Tibial artery (tissue), 4 donors: ENCODE measurements at regions not wholly inside any gene's neighbourhood (a gene's known extent, or its start where the extent isn't known, plus 50 kb on each side); places are given as distances from the start of the nearest gene placed in this dataset.
A peak's percentile ranks its signal among the peaks of the same experiment; 100 is the strongest.

Source experiments
- DNase-seq, 2 donors: peaks; one replicate each; pipeline ENCODE4 v3.0.0-alpha.2; 2019
- H3K27ac ChIP-seq, 2 donors: fragments of 200-600 bp; sonication (generic) in 1 of 2; 1 replicate in 1 of 2; 2 replicates in 1 of 2; pipeline ENCODE4 v1.5.1; 2018 to 2019; ENCODE audit warnings: mild to moderate bottlenecking in 1 of 2
- H3K27me3 ChIP-seq, 2 donors: fragments of 200-600 bp; sonication (generic) in 1 of 2; one replicate each; pipeline versions ENCODE4 v1.5.1 to v1.6.0; 2016 to 2019
- H3K36me3 ChIP-seq, 3 donors: fragments of 200-600 bp; sonication (generic) in 2 of 3; one replicate each; pipeline ENCODE4 v1.5.1; 2016 to 2019; ENCODE audit warnings: mild to moderate bottlenecking in 2 of 3
- H3K4me1 ChIP-seq, 4 donors: fragments of 200-600 bp; sonication (generic) in 2 of 4; 1 replicate in 3 of 4; 2 replicates in 1 of 4; pipeline ENCODE4 v1.5.1; 2016 to 2019
- H3K4me3 ChIP-seq, 2 donors: fragments of 200-600 bp; sonication (generic) in 1 of 2; 1 replicate in 1 of 2; 2 replicates in 1 of 2; pipeline ENCODE4 v1.5.1; 2018 to 2019; ENCODE audit warnings: mild to moderate bottlenecking in 2 of 2
- H3K9me3 ChIP-seq, 3 donors: fragments of 200-600 bp; sonication (generic) in 1 of 3; one replicate each; pipeline ENCODE4 v1.5.1; 2016 to 2019
- intact Hi-C: fragments of 100-400 bp; cut with DNase I; formaldehyde crosslinking; loops from one replicate; pipeline ENCODE4 v1.15.0; 2023; ENCODE audit warnings: low total_unique reads
- TF ChIP-seq, protein P1 (sequence below), 2 experiments: fragments of 200-600 bp in 1 of 2; fragments of 450-650 bp in 1 of 2; IDR thresholded peaks; one replicate each; pipeline ENCODE4 v1.5.1; 2017 to 2019; ENCODE audit warnings: antibody characterized with exemption in 2 of 2, mild to moderate bottlenecking in 1 of 2, moderate library complexity in 1 of 2

GRCh38 chr10:78910021-78910420 is 158.7 kb upstream of the ZMIZ1 start:
- Histone ChIP-seq H3K27ac (no peak overlapping the region), H3K4me3 (no peak overlapping the region), H3K4me1 (no peaks in the 10 kb centered on the region), H3K9me3 (no peaks in the 10 kb centered on the region), H3K27me3 (no peaks in the 10 kb centered on the region), H3K36me3 (no peaks in the 10 kb centered on the region)
- intact Hi-C loops: no loop called here
- TF ChIP-seq, protein P1, sequence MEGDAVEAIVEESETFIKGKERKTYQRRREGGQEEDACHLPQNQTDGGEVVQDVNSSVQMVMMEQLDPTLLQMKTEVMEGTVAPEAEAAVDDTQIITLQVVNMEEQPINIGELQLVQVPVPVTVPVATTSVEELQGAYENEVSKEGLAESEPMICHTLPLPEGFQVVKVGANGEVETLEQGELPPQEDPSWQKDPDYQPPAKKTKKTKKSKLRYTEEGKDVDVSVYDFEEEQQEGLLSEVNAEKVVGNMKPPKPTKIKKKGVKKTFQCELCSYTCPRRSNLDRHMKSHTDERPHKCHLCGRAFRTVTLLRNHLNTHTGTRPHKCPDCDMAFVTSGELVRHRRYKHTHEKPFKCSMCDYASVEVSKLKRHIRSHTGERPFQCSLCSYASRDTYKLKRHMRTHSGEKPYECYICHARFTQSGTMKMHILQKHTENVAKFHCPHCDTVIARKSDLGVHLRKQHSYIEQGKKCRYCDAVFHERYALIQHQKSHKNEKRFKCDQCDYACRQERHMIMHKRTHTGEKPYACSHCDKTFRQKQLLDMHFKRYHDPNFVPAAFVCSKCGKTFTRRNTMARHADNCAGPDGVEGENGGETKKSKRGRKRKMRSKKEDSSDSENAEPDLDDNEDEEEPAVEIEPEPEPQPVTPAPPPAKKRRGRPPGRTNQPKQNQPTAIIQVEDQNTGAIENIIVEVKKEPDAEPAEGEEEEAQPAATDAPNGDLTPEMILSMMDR (IDR thresholded peaks at IDR 0.05): no peak
- peak in 1 of 2 donors; percentile 27 for DNase-seq

GRCh38 chr10:78910476-78910875 is 158.3 kb upstream of the ZMIZ1 start:
- no peak for DNase-seq
- TF ChIP-seq, protein P1 (IDR thresholded peaks at IDR 0.05): no peak

DNA sequence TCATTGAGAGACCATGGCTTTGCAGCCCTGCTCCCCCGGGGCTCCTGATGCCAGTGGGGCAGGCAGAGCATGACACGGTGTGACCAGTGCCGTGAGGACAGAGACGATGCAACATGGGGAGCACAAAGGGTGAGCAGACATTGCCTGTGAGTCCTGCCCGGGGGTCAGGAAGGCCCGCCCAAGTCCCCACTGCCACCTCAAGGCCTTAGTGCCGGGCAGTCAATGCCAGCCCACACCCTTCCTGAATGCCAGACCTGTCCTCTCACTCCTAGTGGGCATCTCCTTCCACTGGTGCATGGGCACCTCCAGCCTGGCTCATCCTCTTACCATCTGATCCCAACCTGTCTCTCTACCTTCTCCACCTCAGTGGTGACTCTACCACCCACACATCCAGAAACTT is 157.9 kb upstream of the ZMIZ1 start:
- H3K27me3 ChIP-seq: no peaks in the 10 kb centered on the region
- TF ChIP-seq, protein P1 (IDR thresholded peaks at IDR 0.05): no peak
- H3K27ac ChIP-seq: no peak overlapping the region
- intact Hi-C loops: no loop called here
- no peak overlapping the region for H3K4me3 ChIP-seq
- no peaks in the 10 kb centered on the region for H3K4me1 ChIP-seq
- H3K36me3 ChIP-seq: no peaks in the 10 kb centered on the region
- DNase-seq: peak in 1 of 2 donors; percentile 51
- H3K9me3 ChIP-seq: no peaks in the 10 kb centered on the region

More at GRCh38 chr10:78910476-78910875, 158.3 kb upstream of the ZMIZ1 start:
- intact Hi-C loops: no loop called here
- Histone ChIP-seq H3K36me3 (no peaks in the 10 kb centered on the region), H3K27me3 (no peaks in the 10 kb centered on the region), H3K4me1 (no peaks in the 10 kb centered on the region), H3K27ac (no peak overlapping the region), H3K4me3 (no peak overlapping the region), H3K9me3 (no peaks in the 10 kb centered on the region)

DNA sequence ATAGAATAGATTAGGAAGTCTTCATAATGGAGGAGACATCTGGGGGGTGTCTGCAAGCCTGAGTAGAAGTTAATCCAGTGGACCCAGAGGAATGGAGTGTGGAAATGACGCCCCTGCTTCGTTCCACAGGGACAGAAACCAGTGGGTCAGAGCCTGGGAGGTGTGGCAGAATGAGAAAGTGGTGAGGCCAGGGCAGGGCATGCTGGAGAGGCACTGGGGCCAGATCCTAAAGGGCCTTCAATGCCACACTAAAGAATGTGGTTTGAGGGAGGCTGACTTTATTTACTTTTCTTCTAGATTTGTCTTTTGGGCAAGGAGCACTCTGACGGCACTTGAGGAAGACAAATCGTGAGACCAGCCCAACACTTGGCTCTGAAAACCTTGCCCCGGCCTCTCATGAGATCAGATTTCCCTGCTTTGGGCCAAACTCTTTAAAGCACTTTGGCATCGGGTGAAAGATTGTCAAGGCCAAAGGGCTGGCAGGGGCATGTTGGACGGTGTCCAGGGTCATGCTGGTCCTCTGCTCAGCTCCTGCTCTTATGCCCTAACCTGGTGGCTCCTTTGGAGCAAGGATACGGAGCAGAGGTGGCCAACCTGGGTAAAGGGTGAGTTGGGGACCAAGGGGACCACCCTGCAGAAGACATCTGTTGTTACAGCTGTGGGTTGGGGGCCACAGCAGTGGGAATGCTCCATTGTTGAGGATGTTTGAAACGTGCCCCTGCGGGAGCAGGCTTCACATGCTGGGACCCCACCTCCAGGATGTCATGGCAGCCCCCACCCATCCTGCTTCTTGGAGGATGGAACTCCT is 157.0 kb upstream of the ZMIZ1 start:
- Histone ChIP-seq H3K36me3 (no peaks in the 10 kb centered on the region), H3K27me3 (no peaks in the 10 kb centered on the region), H3K9me3 (no peaks in the 10 kb centered on the region), H3K27ac (no peak overlapping the region), H3K4me3 (no peak overlapping the region), H3K4me1 (no peaks in the 10 kb centered on the region)
- intact Hi-C loops: no loop called here
- DNase-seq: peak in 1 of 2 donors; percentile 45
- TF ChIP-seq, protein P1 (IDR thresholded peaks at IDR 0.05): no peak

GRCh38 chr10:78912361-78913218 is 156.2 kb upstream of the ZMIZ1 start:
- intact Hi-C loops: no loop called here

More at GRCh38 chr10:78912361-78913218, 156.2 kb upstream of the ZMIZ1 start:
- Histone ChIP-seq H3K4me1 (no peaks in the 10 kb centered on the region), H3K27me3 (no peaks in the 10 kb centered on the region), H3K9me3 (no peaks in the 10 kb centered on the region), H3K4me3 (no peak overlapping the region), H3K36me3 (no peaks in the 10 kb centered on the region), H3K27ac (no peak overlapping the region)
- TF ChIP-seq, protein P1 (IDR thresholded peaks at IDR 0.05): no peak
- DNase-seq: no peak
